ENCODE measurements at regions not wholly inside any gene's neighbourhood (a gene's known extent, or its start where the extent isn't known, plus 50 kb on each side); places are given as distances from the start of the nearest gene placed in this dataset.

DNA sequence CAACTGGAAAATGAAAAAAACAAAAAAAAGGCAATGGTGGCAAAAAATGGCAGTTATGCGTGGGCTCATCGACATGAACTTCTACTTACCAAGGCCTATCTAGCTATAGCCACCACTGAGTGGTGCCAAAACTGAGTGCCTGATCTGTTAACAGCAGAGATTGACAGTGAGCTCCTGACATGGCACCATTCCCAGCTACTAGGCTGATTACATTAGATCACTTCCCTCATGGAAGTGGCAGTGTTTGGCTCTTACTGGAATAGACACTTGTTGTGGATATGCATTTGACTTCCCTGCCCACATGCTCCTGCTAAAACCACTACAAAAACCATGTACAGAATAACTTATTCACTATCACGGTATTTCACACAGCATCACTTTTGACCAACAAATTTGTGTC lies 216.1 kb upstream of the SGK1 start:
- TF ChIP-seq ISL1 (CRISPR knock-in tag; IDR thresholded peaks at IDR 0.05) (no peak), ZNF565 (CRISPR knock-in tag; conservative IDR thresholded peaks at IDR 0.05; ENCODE audit: low read depth) (no peak), ZNF70 (CRISPR knock-in tag; IDR thresholded peaks at IDR 0.05) (no peak), RARB (CRISPR knock-in tag; IDR thresholded peaks at IDR 0.05) (no peak), BACH2 (CRISPR knock-in tag; IDR thresholded peaks at IDR 0.05; ENCODE audit: borderline replicate concordance) (no peak), ZC3H10 (CRISPR knock-in tag; IDR thresholded peaks at IDR 0.05) (no peak)
- TF ChIP-seq, protein P1, sequence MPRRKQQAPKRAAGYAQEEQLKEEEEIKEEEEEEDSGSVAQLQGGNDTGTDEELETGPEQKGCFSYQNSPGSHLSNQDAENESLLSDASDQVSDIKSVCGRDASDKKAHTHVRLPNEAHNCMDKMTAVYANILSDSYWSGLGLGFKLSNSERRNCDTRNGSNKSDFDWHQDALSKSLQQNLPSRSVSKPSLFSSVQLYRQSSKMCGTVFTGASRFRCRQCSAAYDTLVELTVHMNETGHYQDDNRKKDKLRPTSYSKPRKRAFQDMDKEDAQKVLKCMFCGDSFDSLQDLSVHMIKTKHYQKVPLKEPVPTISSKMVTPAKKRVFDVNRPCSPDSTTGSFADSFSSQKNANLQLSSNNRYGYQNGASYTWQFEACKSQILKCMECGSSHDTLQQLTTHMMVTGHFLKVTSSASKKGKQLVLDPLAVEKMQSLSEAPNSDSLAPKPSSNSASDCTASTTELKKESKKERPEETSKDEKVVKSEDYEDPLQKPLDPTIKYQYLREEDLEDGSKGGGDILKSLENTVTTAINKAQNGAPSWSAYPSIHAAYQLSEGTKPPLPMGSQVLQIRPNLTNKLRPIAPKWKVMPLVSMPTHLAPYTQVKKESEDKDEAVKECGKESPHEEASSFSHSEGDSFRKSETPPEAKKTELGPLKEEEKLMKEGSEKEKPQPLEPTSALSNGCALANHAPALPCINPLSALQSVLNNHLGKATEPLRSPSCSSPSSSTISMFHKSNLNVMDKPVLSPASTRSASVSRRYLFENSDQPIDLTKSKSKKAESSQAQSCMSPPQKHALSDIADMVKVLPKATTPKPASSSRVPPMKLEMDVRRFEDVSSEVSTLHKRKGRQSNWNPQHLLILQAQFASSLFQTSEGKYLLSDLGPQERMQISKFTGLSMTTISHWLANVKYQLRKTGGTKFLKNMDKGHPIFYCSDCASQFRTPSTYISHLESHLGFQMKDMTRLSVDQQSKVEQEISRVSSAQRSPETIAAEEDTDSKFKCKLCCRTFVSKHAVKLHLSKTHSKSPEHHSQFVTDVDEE (CRISPR knock-in tag; IDR thresholded peaks at IDR 0.05), result no peak
- TF ChIP-seq, protein P2, sequence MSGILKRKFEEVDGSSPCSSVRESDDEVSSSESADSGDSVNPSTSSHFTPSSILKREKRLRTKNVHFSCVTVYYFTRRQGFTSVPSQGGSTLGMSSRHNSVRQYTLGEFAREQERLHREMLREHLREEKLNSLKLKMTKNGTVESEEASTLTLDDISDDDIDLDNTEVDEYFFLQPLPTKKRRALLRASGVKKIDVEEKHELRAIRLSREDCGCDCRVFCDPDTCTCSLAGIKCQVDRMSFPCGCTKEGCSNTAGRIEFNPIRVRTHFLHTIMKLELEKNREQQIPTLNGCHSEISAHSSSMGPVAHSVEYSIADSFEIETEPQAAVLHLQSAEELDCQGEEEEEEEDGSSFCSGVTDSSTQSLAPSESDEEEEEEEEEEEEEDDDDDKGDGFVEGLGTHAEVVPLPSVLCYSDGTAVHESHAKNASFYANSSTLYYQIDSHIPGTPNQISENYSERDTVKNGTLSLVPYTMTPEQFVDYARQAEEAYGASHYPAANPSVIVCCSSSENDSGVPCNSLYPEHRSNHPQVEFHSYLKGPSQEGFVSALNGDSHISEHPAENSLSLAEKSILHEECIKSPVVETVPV (CRISPR knock-in tag; IDR thresholded peaks at IDR 0.05), result no peak
- ATAC-seq, result no peak

DNA sequence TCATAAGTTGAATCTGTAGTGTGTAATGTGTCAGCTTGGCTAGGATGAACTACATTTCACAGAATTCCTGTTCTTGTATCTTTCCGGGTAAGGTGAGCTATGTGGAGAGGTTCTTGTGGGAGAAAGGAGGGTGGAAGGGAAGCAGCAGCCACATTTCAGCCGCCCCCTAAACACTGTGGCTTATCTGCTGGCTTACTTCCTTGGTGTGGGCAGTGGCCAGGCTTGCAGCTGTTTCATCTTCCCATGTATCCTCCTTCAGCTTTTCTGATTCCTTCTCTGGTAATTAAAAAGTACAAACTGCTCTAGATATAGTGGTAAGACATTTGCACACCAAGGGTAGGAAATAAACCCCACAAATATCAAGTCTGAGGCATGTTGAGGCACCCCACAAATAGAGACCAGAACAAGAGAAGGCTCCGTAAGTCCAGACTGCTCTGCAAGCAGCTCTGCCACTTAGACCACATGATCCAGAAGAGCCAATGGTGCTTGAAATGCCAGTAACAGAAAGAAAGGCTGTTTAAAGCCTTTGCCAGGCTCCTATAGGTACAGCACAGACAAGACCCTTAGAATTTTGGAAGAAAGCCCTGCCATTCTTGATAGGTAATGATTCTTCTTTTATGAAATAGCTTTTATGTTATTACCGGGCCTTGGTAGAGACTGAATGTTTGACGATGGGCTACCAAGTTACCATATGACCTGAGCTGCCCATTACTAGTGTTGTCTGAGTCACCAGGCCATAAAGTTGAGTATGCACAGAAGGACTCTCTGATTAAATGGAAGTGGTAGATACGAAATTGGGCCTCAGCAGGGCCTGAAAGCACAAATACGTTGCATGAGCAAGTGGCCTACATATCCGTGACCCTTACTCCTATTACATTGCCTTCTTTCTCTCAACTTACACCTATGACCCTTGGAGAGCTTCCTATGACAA lies 215.0 kb upstream of the SGK1 start:
- TF ChIP-seq ZFP30 (CRISPR knock-in tag; IDR thresholded peaks at IDR 0.05) (no peak), GLIS3 (CRISPR knock-in tag; IDR thresholded peaks at IDR 0.05) (no peak), TOX (CRISPR knock-in tag; IDR thresholded peaks at IDR 0.05; ENCODE audit: borderline replicate concordance) (no peak), ZNF565 (CRISPR knock-in tag; conservative IDR thresholded peaks at IDR 0.05; ENCODE audit: low read depth) (no peak), ISL1 (CRISPR knock-in tag; IDR thresholded peaks at IDR 0.05) (no peak), ZNF8 (CRISPR knock-in tag; IDR thresholded peaks at IDR 0.05) (no peak), BACH2 (CRISPR knock-in tag; IDR thresholded peaks at IDR 0.05; ENCODE audit: borderline replicate concordance) (no peak)
- TF ChIP-seq, protein P3, sequence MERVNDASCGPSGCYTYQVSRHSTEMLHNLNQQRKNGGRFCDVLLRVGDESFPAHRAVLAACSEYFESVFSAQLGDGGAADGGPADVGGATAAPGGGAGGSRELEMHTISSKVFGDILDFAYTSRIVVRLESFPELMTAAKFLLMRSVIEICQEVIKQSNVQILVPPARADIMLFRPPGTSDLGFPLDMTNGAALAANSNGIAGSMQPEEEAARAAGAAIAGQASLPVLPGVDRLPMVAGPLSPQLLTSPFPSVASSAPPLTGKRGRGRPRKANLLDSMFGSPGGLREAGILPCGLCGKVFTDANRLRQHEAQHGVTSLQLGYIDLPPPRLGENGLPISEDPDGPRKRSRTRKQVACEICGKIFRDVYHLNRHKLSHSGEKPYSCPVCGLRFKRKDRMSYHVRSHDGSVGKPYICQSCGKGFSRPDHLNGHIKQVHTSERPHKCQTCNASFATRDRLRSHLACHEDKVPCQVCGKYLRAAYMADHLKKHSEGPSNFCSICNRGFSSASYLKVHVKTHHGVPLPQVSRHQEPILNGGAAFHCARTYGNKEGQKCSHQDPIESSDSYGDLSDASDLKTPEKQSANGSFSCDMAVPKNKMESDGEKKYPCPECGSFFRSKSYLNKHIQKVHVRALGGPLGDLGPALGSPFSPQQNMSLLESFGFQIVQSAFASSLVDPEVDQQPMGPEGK (CRISPR knock-in tag; IDR thresholded peaks at IDR 0.05; ENCODE audit: borderline replicate concordance), result no peak
- TF ChIP-seq, protein P1 (CRISPR knock-in tag; IDR thresholded peaks at IDR 0.05), result no peak
- TF ChIP-seq, protein P2 (CRISPR knock-in tag; IDR thresholded peaks at IDR 0.05), result no peak

DNA sequence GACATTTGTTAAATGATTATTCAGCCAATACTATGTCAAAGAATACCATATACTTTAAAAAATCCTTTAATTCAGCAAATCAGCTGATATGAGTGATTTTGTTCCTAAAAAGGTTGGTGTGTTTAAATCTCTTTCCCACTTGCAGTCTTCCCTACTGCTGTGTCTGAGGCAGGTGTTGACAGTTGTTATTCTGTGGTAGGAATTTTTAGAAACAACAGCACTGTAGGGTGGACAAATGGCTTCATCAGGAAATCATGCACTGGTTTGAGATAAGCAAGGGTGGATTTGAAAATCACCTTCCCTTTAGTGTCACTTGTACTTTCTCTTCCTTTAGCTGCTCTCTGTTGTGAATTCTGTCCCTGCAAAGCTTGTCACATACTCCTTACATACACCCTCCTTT lies 213.7 kb upstream of the SGK1 start:
- ATAC-seq, result no peak
- TF ChIP-seq, protein P1 (CRISPR knock-in tag; IDR thresholded peaks at IDR 0.05), result no peak
- no peak for TF ChIP-seq ZC3H10 (CRISPR knock-in tag; IDR thresholded peaks at IDR 0.05)
- TF ChIP-seq ZNF8 (CRISPR knock-in tag; IDR thresholded peaks at IDR 0.05), result no peak
- no peak for TF ChIP-seq GLIS3 (CRISPR knock-in tag; IDR thresholded peaks at IDR 0.05)
- no peak for TF ChIP-seq ARNTL (CRISPR knock-in tag; IDR thresholded peaks at IDR 0.05; ENCODE audit: borderline replicate concordance, low read depth)
- no peak for TF ChIP-seq ISL1 (CRISPR knock-in tag; IDR thresholded peaks at IDR 0.05)

More for the DNA sequence above, 215.0 kb upstream of the SGK1 start:
- no peak for ATAC-seq

Data from SK-N-SH treated with all-trans-retinoic acid at 6 μM for 48 hours (cell line).